HepG2 (cell line): ENCODE measurements at regions not wholly inside any gene's neighbourhood (a gene's known extent, or its start where the extent isn't known, plus 50 kb on each side); places are given as distances from the start of the nearest gene placed in this dataset.

Experiments used
- ATAC-seq: fragments of 200-7000 bp; cut with Tn5 transposase; 3 replicates; pipeline ENCODE4 v1.9.1; 2020; ENCODE audit warnings: mild to moderate bottlenecking, moderate library complexity
- BruUV-seq: library from RNA; stranded (reverse); fragments of 400-500 nt; replicated peaks from 2 replicates; lab custom pipeline; 2021; lab: Mats Ljungman, UMichigan
- CTCF ChIA-PET: fragments of 300-600 bp; formaldehyde crosslinking; extraction: SDS; loops from one replicate; lab custom pipeline; 2021; ENCODE audit warnings: low total read pairs, inconsistent platforms, low intra/inter-chr PET ratio; lab: Yijun Ruan, JAX
- POLR2A ChIA-PET: fragments of 350-600 bp; sonication (Branson Sonifier 250); formaldehyde crosslinking; loops from one replicate; lab custom pipeline; 2020; ENCODE audit warnings: antibody characterized with exemption, inconsistent platforms; lab: Yijun Ruan, JAX
- DNase-seq: peaks from one replicate; pipeline ENCODE4 v3.0.0-alpha.2; 2015; ENCODE audit warnings: low spot score
- FAIRE-seq: peaks from 3 replicates; lab custom pipeline; 2011; peaks lifted over from hg19 to GRCh38; lab: Jason Lieb, UNC
- H2AFZ ChIP-seq: one replicate; pipeline ENCODE4 v1.6.1; 2011; ENCODE audit warnings: low read length, inconsistent platforms
- H3K27ac ChIP-seq: fragments of 300-600 bp; 3 replicates; pipeline ENCODE4 v1.8.0; 2011; ENCODE audit warnings: mixed run types, mild to moderate bottlenecking, mixed read lengths, low read length, inconsistent platforms; ENCODE audit not compliant: insufficient read depth; ENCODE audit errors: extremely low read length
- H3K27me3 ChIP-seq, 2 experiments: fragments of 200-600 bp in 1 of 2; 2 replicates in 1 of 2; 3 replicates in 1 of 2; pipeline versions ENCODE4 v1.6.0 to v1.8.0; 2011; ENCODE audit warnings: low read length in 2 of 2, mild to moderate bottlenecking in 2 of 2, moderate library complexity in 2 of 2, inconsistent platforms in 1 of 2; ENCODE audit not compliant: insufficient read depth in 2 of 2, control insufficient read depth in 1 of 2
- H3K36me3 ChIP-seq, 2 experiments: fragments of 200-600 bp in 1 of 2; replicated peaks in 1 of 2; 2 replicates in 1 of 2; 3 replicates in 1 of 2; pipeline versions ENCODE4 v1.5.1 to v1.8.0; 2011; ENCODE audit warnings: low read length in 2 of 2, inconsistent platforms in 1 of 2; ENCODE audit not compliant: insufficient read depth in 2 of 2, control insufficient read depth in 1 of 2
- H3K4me1 ChIP-seq: 2 replicates; pipeline ENCODE4 v1.5.1; 2012; ENCODE audit warnings: low read length, inconsistent platforms; ENCODE audit not compliant: insufficient read depth
- H3K4me2 ChIP-seq: 2 replicates; pipeline ENCODE4 v1.6.0; 2011; ENCODE audit warnings: low read depth, low read length, inconsistent platforms
- H3K4me3 ChIP-seq, 3 experiments: fragments of 200-600 bp in 1 of 3; sonication (generic), shearing (Covaris generic) in 1 of 3; replicated peaks in 1 of 3; 2 replicates each; pipeline ENCODE4 v1.5.1; 2011 to 2016; ENCODE audit warnings: low read length in 3 of 3, inconsistent platforms in 2 of 3, low read depth in 2 of 3, mild to moderate bottlenecking in 2 of 3, control low read depth in 1 of 3, mixed read lengths in 1 of 3; ENCODE audit not compliant: insufficient read depth in 1 of 3
- H3K79me2 ChIP-seq: one replicate; pipeline ENCODE4 v1.6.1; 2011; ENCODE audit warnings: low read length, inconsistent platforms; ENCODE audit not compliant: insufficient read depth
- H3K9ac ChIP-seq: 2 replicates; pipeline ENCODE4 v1.6.0; 2011; ENCODE audit warnings: mild to moderate bottlenecking, low read depth, low read length, inconsistent platforms; ENCODE audit not compliant: insufficient read depth
- H3K9me3 ChIP-seq: 2 replicates; pipeline ENCODE4 v1.5.1; 2012; ENCODE audit warnings: mild to moderate bottlenecking, low read length
- H4K20me1 ChIP-seq: 2 replicates; pipeline ENCODE4 v1.6.0; 2011; ENCODE audit warnings: inconsistent platforms, mild to moderate bottlenecking, low read length, moderate library complexity; ENCODE audit not compliant: insufficient read depth
- MXI1 ChIP-seq: IDR thresholded peaks from 3 replicates; pipeline ENCODE4 v1.6.1; 2012; ENCODE audit warnings: low read depth, low read length, inconsistent platforms, borderline replicate concordance
- PRDM4 ChIP-seq: sonication (generic); formaldehyde crosslinking; IDR thresholded peaks from 2 replicates; pipeline ENCODE4 v1.9.0; 2021; ENCODE audit warnings: missing genetic modification reagents, borderline replicate concordance
- SIN3A ChIP-seq: IDR thresholded peaks from 2 replicates; pipeline ENCODE4 v1.6.1; 2011; ENCODE audit warnings: low read depth, mild to moderate bottlenecking, control low read depth, low read length, borderline replicate concordance
- USF2 ChIP-seq, 2 experiments: sonication (generic) in 1 of 2; formaldehyde crosslinking in 1 of 2; IDR thresholded peaks; 2 replicates each; pipeline versions ENCODE4 v1.5.1 to v1.6.1; 2011 to 2020; ENCODE audit warnings: borderline replicate concordance in 1 of 2, low read depth in 1 of 2, low read length in 1 of 2, mild to moderate bottlenecking in 1 of 2, missing genetic modification reagents in 1 of 2, moderate library complexity in 1 of 2
- ZBED4 ChIP-seq: sonication (generic); formaldehyde crosslinking; IDR thresholded peaks from 2 replicates; pipeline ENCODE4 v1.4.0; 2020; ENCODE audit warnings: missing genetic modification reagents, borderline replicate concordance
- ZNF136 ChIP-seq: sonication (generic); formaldehyde crosslinking; IDR thresholded peaks from 2 replicates; pipeline ENCODE4 v1.8.1; 2022; ENCODE audit warnings: low read depth, mild to moderate bottlenecking, moderate library complexity, missing genetic modification reagents
- ZNF850 ChIP-seq: sonication (generic); formaldehyde crosslinking; conservative IDR thresholded peaks from 2 replicates; pipeline ENCODE4 v1.9.0; 2021; ENCODE audit warnings: mild to moderate bottlenecking, missing genetic modification reagents
- WGBS: methylation state at CpG from one replicate; pipeline ENCODE4 v1.1.6; 2017; ENCODE audit warnings: low lambda C conversion rate; 5-methylcytosine and 5-hydroxymethylcytosine counted together
- in situ Hi-C: cut with HindIII; loops from 2 replicates; pipeline ENCODE4 v1.10.0; 2017; ENCODE audit warnings: low pct_unique_long_range_greater_than_20kb; ENCODE audit not compliant: extremely low pct_ligation_motif_present
- intact Hi-C: fragments of 100-400 bp; cut with micrococcal nuclease; formaldehyde crosslinking; loops from one replicate; pipeline ENCODE4 v1.10.0; 2022; ENCODE audit not compliant: unreplicated experiment

GRCh38 chr6:90650041-90650940 is 63.4 kb upstream of the MAP3K7 start:
- in situ Hi-C loops = no loop called here
- BruUV-seq = no TSS peak

More at GRCh38 chr6:90650041-90650940, 63.4 kb upstream of the MAP3K7 start:
- POLR2A ChIA-PET = no interaction called here
- Histone ChIP-seq H3K9ac (no peak overlapping the region), H3K4me1 (no peaks in the 10 kb centered on the region), H3K9me3 (no peaks in the 10 kb centered on the region), H3K79me2 (no peaks in the 10 kb centered on the region), H3K27me3 (peaks cover 0 to 15% of the 10 kb centered on the region in 2 experiments; a peak in 2 of 5 replicates), H3K4me3 (no peak overlapping the region), H3K36me3 (no peaks in the 10 kb centered on the region), H3K4me2 (no peak overlapping the region), H4K20me1 (no peaks in the 10 kb centered on the region), H2AFZ (no peak overlapping the region), H3K27ac (no peak overlapping the region)
- DNase-seq (no peak), ATAC-seq (no peak), FAIRE-seq (no peak)
- no peak for TF ChIP-seq ZNF136
- TF ChIP-seq ZBED4 = no peak
- TF ChIP-seq USF2 (IDR thresholded peaks at IDR 0.05; ENCODE audit: low read depth, low read length) = no peak
- no peak for TF ChIP-seq USF2 (CRISPR knock-in tag; IDR thresholded peaks at IDR 0.05; ENCODE audit: borderline replicate concordance)
- TF ChIP-seq SIN3A = no peak
- TF ChIP-seq MXI1 = no peak
- TF ChIP-seq PRDM4 (CRISPR knock-in tag) = no peak
- TF ChIP-seq ZNF850 (CRISPR knock-in tag) = no peak
- WGBS = 5% methylated on average over 8 of the region's 8 CpGs
- CTCF ChIA-PET = no interaction called here
- intact Hi-C loops = no loop called here
